ENCODE measurements at regions not wholly inside any gene's neighbourhood (a gene's known extent, or its start where the extent isn't known, plus 50 kb on each side); places are given as distances from the start of the nearest gene placed in this dataset.

- Histone ChIP-seq H3K79me2 (ENCODE audit: low read depth) (no peaks in the 10 kb centered on the region), H3K9me2 (ENCODE audit: insufficient read depth) (no peaks in the 10 kb centered on the region), H3K36me3 (ENCODE audit: low read depth) (no peaks in the 10 kb centered on the region), H3K4me2 (no peak overlapping the region), H3K27ac (no peak overlapping the region), H3K4me3 (no peak overlapping the region), H3K27me3 (ENCODE audit: insufficient read depth, low read depth) (peaks cover 6% of the 10 kb centered on the region; the same call in 1 of the 2 replicates), H3F3A (ENCODE audit: insufficient read depth, low read depth) (no peaks in the 10 kb centered on the region), H2AFZ (no peak overlapping the region), H3K4me1 (replicated peaks; ENCODE audit: insufficient read depth) (no peaks in the 10 kb centered on the region), H4K20me1 (ENCODE audit: insufficient read depth) (no peaks in the 10 kb centered on the region; the same call in 1 of the 2 replicates), H3K9me3 (ENCODE audit: insufficient read depth, low read depth) (no peaks in the 10 kb centered on the region)
- no TSS peak for BruUV-seq (replicated peaks)
- no peak for TF ChIP-seq CTCF (conservative IDR thresholded peaks at IDR 0.05)
- TF ChIP-seq EZH2 (IDR thresholded peaks at IDR 0.05; ENCODE audit: low read depth) = no peak
- DNase-seq = no peak
- POLR2A ChIA-PET (ENCODE audit: unreplicated experiment) = no interaction called here
- CTCF ChIA-PET = no interaction called here
- intact Hi-C loops (cut with micrococcal nuclease; ENCODE audit: unreplicated experiment) = no loop called here
These were observed 550.5 kb downstream of the NTRK3 start for GRCh38 chr15:87706001-87706400.

- intact Hi-C loops (cut with micrococcal nuclease; ENCODE audit: unreplicated experiment) = no loop called here
- Histone ChIP-seq H3K4me2 (no peak overlapping the region), H3K4me3 (no peak overlapping the region), H3K9me3 (ENCODE audit: insufficient read depth, low read depth) (no peaks in the 10 kb centered on the region), H4K20me1 (ENCODE audit: insufficient read depth) (no peaks in the 10 kb centered on the region; the same call in 1 of the 2 replicates), H3F3A (ENCODE audit: insufficient read depth, low read depth) (no peaks in the 10 kb centered on the region), H3K36me3 (ENCODE audit: low read depth) (no peaks in the 10 kb centered on the region), H3K9me2 (ENCODE audit: insufficient read depth) (no peaks in the 10 kb centered on the region), H3K4me1 (replicated peaks; ENCODE audit: insufficient read depth) (no peaks in the 10 kb centered on the region), H3K27me3 (ENCODE audit: insufficient read depth, low read depth) (peaks cover 6% of the 10 kb centered on the region; the same call in 1 of the 2 replicates), H2AFZ (no peak overlapping the region), H3K27ac (no peak overlapping the region), H3K79me2 (ENCODE audit: low read depth) (no peaks in the 10 kb centered on the region)
- no peak for DNase-seq
- BruUV-seq (replicated peaks) = no TSS peak
- POLR2A ChIA-PET (ENCODE audit: unreplicated experiment) = no interaction called here
- CTCF ChIA-PET = no interaction called here
- TF ChIP-seq EZH2 (IDR thresholded peaks at IDR 0.05; ENCODE audit: low read depth) (no peak), CTCF (conservative IDR thresholded peaks at IDR 0.05) (no peak)
These were observed 552.3 kb downstream of the NTRK3 start for GRCh38 chr15:87704276-87704675.

- intact Hi-C loops (cut with micrococcal nuclease; ENCODE audit: unreplicated experiment) = no loop called here
- no peak for TF ChIP-seq CTCF (conservative IDR thresholded peaks at IDR 0.05)
- TF ChIP-seq EZH2 (IDR thresholded peaks at IDR 0.05; ENCODE audit: low read depth) = no peak
- Histone ChIP-seq H3K79me2 (ENCODE audit: low read depth) (no peaks in the 10 kb centered on the region), H3K27me3 (ENCODE audit: insufficient read depth, low read depth) (peaks cover 6% of the 10 kb centered on the region; the same call in 1 of the 2 replicates), H3K36me3 (ENCODE audit: low read depth) (no peaks in the 10 kb centered on the region), H3K27ac (no peak overlapping the region), H4K20me1 (ENCODE audit: insufficient read depth) (no peaks in the 10 kb centered on the region; the same call in 1 of the 2 replicates), H2AFZ (no peak overlapping the region), H3K4me1 (replicated peaks; ENCODE audit: insufficient read depth) (no peaks in the 10 kb centered on the region), H3K4me2 (no peak overlapping the region), H3K9me2 (ENCODE audit: insufficient read depth) (no peaks in the 10 kb centered on the region), H3K9me3 (ENCODE audit: insufficient read depth, low read depth) (no peaks in the 10 kb centered on the region), H3K4me3 (no peak overlapping the region), H3F3A (ENCODE audit: insufficient read depth, low read depth) (no peaks in the 10 kb centered on the region)
- no peak for DNase-seq
- ChIA-PET POLR2A (ENCODE audit: unreplicated experiment) (no interaction called here), CTCF (no interaction called here)
- no TSS peak for BruUV-seq (replicated peaks)
These were observed 553.0 kb downstream of the NTRK3 start for GRCh38 chr15:87703327-87704111.

All from PC-9 (cell line).